Right renal pelvis (tissue), 4 donors: ENCODE measurements at regions not wholly inside any gene's neighbourhood (a gene's known extent, or its start where the extent isn't known, plus 50 kb on each side); places are given as distances from the start of the nearest gene placed in this dataset.
"Not testable (repeated sequence)": the region's sequence is repeated elsewhere in the genome, so short reads cannot be mapped to it uniquely, and the experiment has no call there.

Experiments used
- DNase-seq, 4 donors: peaks; one replicate each; pipeline ENCODE4 v3.0.0-alpha.2; 2013; ENCODE audit warnings: low read depth in 4 of 4, low spot score in 3 of 4, missing footprints in 1 of 4

GRCh38 chr7:79965946-79966345 lies 168.7 kb upstream of the GNAI1 start:
- DNase-seq: no peak

GRCh38 chr7:79964463-79964862 lies 170.2 kb upstream of the GNAI1 start:
- DNase-seq: no peak

GRCh38 chr7:79953130-79953529 lies 181.5 kb upstream of the GNAI1 start:
- DNase-seq: no peak

GRCh38 chr7:79952399-79952798 lies 182.2 kb upstream of the GNAI1 start:
- no peak for DNase-seq

GRCh38 chr7:79951415-79951814 lies 183.2 kb upstream of the GNAI1 start:
- no peak for DNase-seq

GRCh38 chr7:79949778-79950177 lies 184.9 kb upstream of the GNAI1 start:
- no peak for DNase-seq

- DNase-seq: no peak
Measured at GRCh38 chr7:79936281-79936983, 198.2 kb upstream of the GNAI1 start.

GRCh38 chr7:79934727-79935126 lies 199.9 kb upstream of the GNAI1 start:
- no peak for DNase-seq

- DNase-seq: no peak
Measured at GRCh38 chr7:79933144-79933543, 201.5 kb upstream of the GNAI1 start.

- DNase-seq: no peak
Measured at GRCh38 chr7:79930604-79931003, 204.0 kb upstream of the GNAI1 start.

- no peak for DNase-seq
Measured at GRCh38 chr7:79927116-79927515, 207.5 kb upstream of the GNAI1 start.

GRCh38 chr7:79923953-79924352 lies 210.7 kb upstream of the GNAI1 start:
- no peak for DNase-seq

- DNase-seq: no peak
Measured at GRCh38 chr7:79922894-79923293, 211.7 kb upstream of the GNAI1 start.

GRCh38 chr7:79921976-79922375 lies 212.7 kb upstream of the GNAI1 start:
- no peak for DNase-seq

- not testable (repeated sequence) for DNase-seq
Measured at GRCh38 chr7:79918632-79919031, 216.0 kb upstream of the GNAI1 start.

- DNase-seq: not testable (repeated sequence)
Measured at GRCh38 chr7:79915346-79915745, 219.3 kb upstream of the GNAI1 start.

GRCh38 chr7:79912213-79912633 lies 222.4 kb upstream of the GNAI1 start:
- DNase-seq: no peak

- DNase-seq: no peak
Measured at GRCh38 chr7:79911420-79911819, 223.2 kb upstream of the GNAI1 start.

GRCh38 chr7:79909176-79909575 lies 225.5 kb upstream of the GNAI1 start:
- no peak for DNase-seq

- DNase-seq: no peak
Measured at GRCh38 chr7:79897166-79897565, 237.5 kb upstream of the GNAI1 start.

- DNase-seq: no peak
Measured at GRCh38 chr7:79893991-79894390, 240.6 kb upstream of the GNAI1 start.

- DNase-seq: no peak
Measured at GRCh38 chr7:79882922-79883321, 251.7 kb upstream of the GNAI1 start.

GRCh38 chr7:79880312-79880711 lies 254.3 kb upstream of the GNAI1 start:
- DNase-seq: peak in 3 of 4 donors; percentile 5 to 20 (median 8)
